ENCODE measurements at regions not wholly inside any gene's neighbourhood (a gene's known extent, or its start where the extent isn't known, plus 50 kb on each side); places are given as distances from the start of the nearest gene placed in this dataset.
"Not testable (repeated sequence)": the region's sequence is repeated elsewhere in the genome, so short reads cannot be mapped to it uniquely, and the experiment has no call there.

DNA sequence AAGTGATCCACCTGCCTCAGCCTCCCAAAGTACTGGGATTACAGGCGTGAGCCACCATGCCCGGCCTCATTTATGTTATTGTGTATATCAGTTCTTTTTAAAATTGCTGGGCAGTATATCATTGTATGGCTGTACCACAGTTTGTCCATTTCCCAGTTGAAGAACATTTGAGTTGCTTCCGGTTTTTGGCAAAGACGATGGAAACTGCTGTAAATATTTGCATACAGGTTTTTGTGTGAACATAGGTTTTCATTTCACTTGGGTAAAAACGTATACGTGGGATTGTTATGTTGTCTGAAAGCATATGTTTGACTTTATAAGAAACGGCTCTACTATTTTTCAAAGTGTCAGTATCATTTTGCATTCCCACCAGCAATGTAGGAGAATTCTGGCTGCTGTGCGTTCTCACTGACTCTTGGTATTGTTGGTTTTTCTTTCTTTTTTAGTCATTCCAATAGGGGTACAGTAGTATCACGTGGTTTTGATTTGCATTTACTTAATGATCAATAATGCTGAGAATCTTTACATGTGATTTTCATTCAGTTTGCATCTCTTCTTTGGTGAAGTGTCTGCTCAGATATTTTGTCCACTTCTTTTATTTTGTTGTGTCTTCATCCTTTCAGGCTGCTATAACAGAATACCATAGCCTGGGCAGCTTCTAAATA, 63.2 kb upstream of the GOT2 start:
- no peak for TF ChIP-seq CTCF (IDR thresholded peaks at IDR 0.05; ENCODE audit: low read depth, low read length, poor library complexity, severe bottlenecking)
- no peak for TF ChIP-seq EZH2phosphoT487 (IDR thresholded peaks at IDR 0.05; ENCODE audit: borderline replicate concordance, low read length)
- no peaks in the 10 kb centered on the region for H3K9me2 ChIP-seq (replicated peaks; ENCODE audit: control insufficient read depth, low read length)
- H3K4me2 ChIP-seq (ENCODE audit: low read length): no peak overlapping the region
- H3K36me3 ChIP-seq (ENCODE audit: control insufficient read depth, low read length): no peaks in the 10 kb centered on the region
- H3K9me3 ChIP-seq (ENCODE audit: control insufficient read depth, insufficient read depth, low read length): no peaks in the 10 kb centered on the region
- 0 out of 2 replicates have a peak, but pooled peaks cover 6% of the 10 kb centered on the region for H3K27me3 ChIP-seq (ENCODE audit: control insufficient read depth, low read length)
- H3K79me2 ChIP-seq (ENCODE audit: control insufficient read depth, low read length): no peaks in the 10 kb centered on the region
- no peak overlapping the region for H3K4me3 ChIP-seq (ENCODE audit: low read length)
- no peak overlapping the region for H3K27ac ChIP-seq (ENCODE audit: low read depth, low read length)
- H3F3A ChIP-seq (ENCODE audit: control insufficient read depth, insufficient read depth): no peaks in the 10 kb centered on the region
- H4K20me1 ChIP-seq (ENCODE audit: control insufficient read depth, insufficient read depth, low read depth, low read length): no peaks in the 10 kb centered on the region
- H3K4me1 ChIP-seq (ENCODE audit: control insufficient read depth, low read length): no peaks in the 10 kb centered on the region

GRCh38 chr16:58793366-58793765, 59.2 kb upstream of the GOT2 start:
- Histone ChIP-seq H4K20me1 (ENCODE audit: control insufficient read depth, insufficient read depth, low read depth, low read length) (no peaks in the 10 kb centered on the region), H3K9me3 (ENCODE audit: control insufficient read depth, insufficient read depth, low read length) (no peaks in the 10 kb centered on the region), H3K27me3 (ENCODE audit: control insufficient read depth, low read length) (0 out of 2 replicates have a peak, but pooled peaks cover 6% of the 10 kb centered on the region), H3K79me2 (ENCODE audit: control insufficient read depth, low read length) (no peaks in the 10 kb centered on the region), H3K27ac (ENCODE audit: low read depth, low read length) (no peak overlapping the region), H3F3A (ENCODE audit: control insufficient read depth, insufficient read depth) (no peaks in the 10 kb centered on the region), H3K4me2 (ENCODE audit: low read length) (no peak overlapping the region), H3K4me3 (ENCODE audit: low read length) (no peak overlapping the region), H3K9me2 (replicated peaks; ENCODE audit: control insufficient read depth, low read length) (no peaks in the 10 kb centered on the region), H3K36me3 (ENCODE audit: control insufficient read depth, low read length) (no peaks in the 10 kb centered on the region), H3K4me1 (ENCODE audit: control insufficient read depth, low read length) (no peaks in the 10 kb centered on the region)
- TF ChIP-seq EZH2phosphoT487 (IDR thresholded peaks at IDR 0.05; ENCODE audit: borderline replicate concordance, low read length) (no peak), CTCF (IDR thresholded peaks at IDR 0.05; ENCODE audit: low read depth, low read length, poor library complexity, severe bottlenecking) (no peak)

- 0 out of 2 replicates have a peak, but pooled peaks cover 6% of the 10 kb centered on the region for H3K27me3 ChIP-seq (ENCODE audit: control insufficient read depth, low read length)
- H3K9me3 ChIP-seq (ENCODE audit: control insufficient read depth, insufficient read depth, low read length): no peaks in the 10 kb centered on the region
- TF ChIP-seq EZH2phosphoT487 (IDR thresholded peaks at IDR 0.05; ENCODE audit: borderline replicate concordance, low read length) (no peak), CTCF (IDR thresholded peaks at IDR 0.05; ENCODE audit: low read depth, low read length, poor library complexity, severe bottlenecking) (no peak)
- no peaks in the 10 kb centered on the region for H3K79me2 ChIP-seq (ENCODE audit: control insufficient read depth, low read length)
- no peaks in the 10 kb centered on the region for H4K20me1 ChIP-seq (ENCODE audit: control insufficient read depth, insufficient read depth, low read depth, low read length)
- no peak overlapping the region for H3K4me2 ChIP-seq (ENCODE audit: low read length)
- H3K9me2 ChIP-seq (replicated peaks; ENCODE audit: control insufficient read depth, low read length): no peaks in the 10 kb centered on the region
- H3K36me3 ChIP-seq (ENCODE audit: control insufficient read depth, low read length): no peaks in the 10 kb centered on the region
- no peak overlapping the region for H3K4me3 ChIP-seq (ENCODE audit: low read length)
- no peaks in the 10 kb centered on the region for H3F3A ChIP-seq (ENCODE audit: control insufficient read depth, insufficient read depth)
- H3K4me1 ChIP-seq (ENCODE audit: control insufficient read depth, low read length): no peaks in the 10 kb centered on the region
- no peak overlapping the region for H3K27ac ChIP-seq (ENCODE audit: low read depth, low read length)
Observed at GRCh38 chr16:58792188-58792587, 58.1 kb upstream of the GOT2 start.

DNA sequence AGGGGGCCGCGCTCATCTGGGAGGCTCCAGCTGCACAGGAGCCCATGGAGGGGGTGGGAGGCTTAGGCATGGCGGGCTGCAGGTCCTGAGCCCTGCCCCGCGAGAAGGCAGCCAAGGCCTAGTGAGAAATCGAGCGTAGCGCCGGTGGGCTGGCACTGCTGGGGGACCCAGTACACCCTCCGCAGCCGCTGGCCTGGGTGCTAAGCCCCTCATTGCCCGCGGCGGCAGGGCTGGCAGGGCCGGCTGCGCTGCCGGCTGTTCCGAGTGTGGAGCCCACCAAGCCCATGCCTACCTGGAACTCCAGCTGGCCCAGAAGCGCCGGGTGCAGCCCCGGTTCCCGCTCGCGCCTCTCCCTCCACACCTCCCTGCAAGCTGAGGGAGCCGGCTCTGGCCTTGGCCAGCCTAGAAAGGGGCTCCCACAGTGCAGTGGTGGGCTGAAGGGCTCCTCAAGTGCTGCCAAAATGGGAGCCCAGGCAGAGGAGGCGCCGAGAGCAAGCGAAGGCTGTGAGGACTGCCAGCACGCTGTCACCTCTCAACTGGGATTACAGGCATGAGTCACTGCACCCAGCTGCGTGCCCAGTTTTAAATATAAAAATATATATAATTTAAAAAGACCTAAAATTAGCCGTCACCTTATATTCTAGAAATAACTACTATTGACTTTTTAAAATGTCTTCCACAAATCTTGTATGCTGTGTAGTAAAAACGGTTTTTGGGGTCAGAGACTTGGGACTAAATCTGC, 56.9 kb upstream of the GOT2 start:
- H3F3A ChIP-seq (ENCODE audit: control insufficient read depth, insufficient read depth); H3K36me3 ChIP-seq (ENCODE audit: control insufficient read depth, low read length); H3K4me3 ChIP-seq (ENCODE audit: low read length); H4K20me1 ChIP-seq (ENCODE audit: control insufficient read depth, insufficient read depth, low read depth, low read length); H3K79me2 ChIP-seq (ENCODE audit: control insufficient read depth, low read length); H3K9me2 ChIP-seq (replicated peaks; ENCODE audit: control insufficient read depth, low read length); H3K4me1 ChIP-seq (ENCODE audit: control insufficient read depth, low read length); H3K9me3 ChIP-seq (ENCODE audit: control insufficient read depth, insufficient read depth, low read length); H3K4me2 ChIP-seq (ENCODE audit: low read length); H3K27ac ChIP-seq (ENCODE audit: low read depth, low read length); H3K27me3 ChIP-seq (ENCODE audit: control insufficient read depth, low read length): not testable (repeated sequence)

Measured in DOHH2 (cell line).